Renal cortical epithelial cell (primary cell): ENCODE measurements at regions not wholly inside any gene's neighbourhood (a gene's known extent, or its start where the extent isn't known, plus 50 kb on each side); places are given as distances from the start of the nearest gene placed in this dataset.

Experiments
- DNase-seq: peaks from one replicate; pipeline ENCODE4 v3.0.0-alpha.2; 2011; ENCODE audit warnings: low read depth

DNA sequence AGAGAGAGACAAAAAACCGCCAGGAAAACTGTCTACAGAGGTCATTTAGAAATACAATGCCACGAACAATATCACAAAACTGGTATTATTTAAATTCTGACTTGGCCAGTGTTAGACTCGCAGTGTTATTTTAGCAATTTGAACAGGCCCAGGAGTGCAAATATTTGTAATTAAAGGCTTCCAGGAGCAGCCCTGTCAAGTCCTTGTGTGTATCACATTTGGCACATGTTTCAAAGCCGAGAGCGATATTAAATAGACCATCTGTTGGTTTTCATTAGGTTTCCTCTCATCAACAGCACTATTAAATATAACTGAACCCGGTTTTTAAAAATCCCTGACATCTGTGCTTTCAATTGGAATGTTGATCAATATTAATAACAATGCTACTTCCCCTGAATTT lies 656.9 kb downstream of the TSN start:
- no peak for DNase-seq

DNA sequence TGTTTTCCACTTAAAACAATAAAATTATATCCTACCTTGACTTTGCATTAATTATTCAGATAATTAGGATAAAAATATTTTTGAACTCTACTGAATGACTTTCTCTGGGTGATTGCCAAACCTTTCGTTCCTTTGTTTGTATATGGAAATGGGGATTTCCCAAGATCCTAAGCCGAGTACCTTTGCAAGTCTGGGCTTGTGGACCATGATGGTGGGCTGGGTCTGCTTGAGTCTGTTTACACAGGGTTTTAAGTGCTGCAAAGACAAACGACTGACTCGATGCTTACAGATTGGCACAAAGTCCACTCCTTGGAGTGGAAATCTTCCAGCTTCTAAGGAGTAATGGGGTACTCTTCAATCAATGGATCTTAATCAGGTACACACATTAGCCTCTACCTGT lies 659.5 kb downstream of the TSN start:
- peak; percentile 65 for DNase-seq

DNA sequence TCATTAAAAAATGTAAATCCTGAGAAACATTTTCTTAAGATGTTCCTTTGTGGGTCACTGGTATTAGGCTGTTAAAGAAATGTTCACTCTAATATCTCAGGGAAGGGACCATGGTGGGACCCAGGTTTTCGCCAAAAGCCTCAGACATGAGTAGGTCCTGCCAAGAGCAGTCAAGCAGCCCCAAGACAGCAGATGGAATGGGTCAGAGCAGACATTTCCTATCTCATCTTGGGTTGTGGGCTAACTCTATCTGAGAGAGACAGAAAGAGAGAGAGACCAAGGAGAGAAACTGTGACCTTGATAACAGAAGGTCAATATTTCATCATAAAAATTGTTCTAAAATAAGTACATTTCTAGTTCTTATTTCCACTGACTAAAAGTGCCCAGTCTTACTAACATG lies 661.7 kb downstream of the TSN start:
- no peak for DNase-seq

DNA sequence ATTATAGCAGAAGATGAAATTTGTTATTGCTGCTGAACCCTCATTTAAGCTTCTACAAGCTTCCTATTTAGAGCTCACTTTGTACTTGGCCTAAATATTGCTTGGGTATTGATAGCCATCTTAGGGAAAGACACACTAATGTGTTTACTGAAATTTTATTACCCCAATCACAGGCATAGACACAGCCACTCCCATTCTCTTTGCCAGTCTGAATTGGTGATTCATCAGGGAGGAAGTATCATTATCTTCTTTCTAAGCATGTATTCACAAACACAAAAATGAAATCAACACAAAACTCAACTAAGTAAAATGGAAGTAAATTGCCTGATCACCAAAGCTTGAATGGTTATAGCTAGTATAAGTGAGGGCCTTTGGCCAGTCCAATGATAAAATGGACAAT lies 666.3 kb downstream of the TSN start:
- DNase-seq, result no peak

DNA sequence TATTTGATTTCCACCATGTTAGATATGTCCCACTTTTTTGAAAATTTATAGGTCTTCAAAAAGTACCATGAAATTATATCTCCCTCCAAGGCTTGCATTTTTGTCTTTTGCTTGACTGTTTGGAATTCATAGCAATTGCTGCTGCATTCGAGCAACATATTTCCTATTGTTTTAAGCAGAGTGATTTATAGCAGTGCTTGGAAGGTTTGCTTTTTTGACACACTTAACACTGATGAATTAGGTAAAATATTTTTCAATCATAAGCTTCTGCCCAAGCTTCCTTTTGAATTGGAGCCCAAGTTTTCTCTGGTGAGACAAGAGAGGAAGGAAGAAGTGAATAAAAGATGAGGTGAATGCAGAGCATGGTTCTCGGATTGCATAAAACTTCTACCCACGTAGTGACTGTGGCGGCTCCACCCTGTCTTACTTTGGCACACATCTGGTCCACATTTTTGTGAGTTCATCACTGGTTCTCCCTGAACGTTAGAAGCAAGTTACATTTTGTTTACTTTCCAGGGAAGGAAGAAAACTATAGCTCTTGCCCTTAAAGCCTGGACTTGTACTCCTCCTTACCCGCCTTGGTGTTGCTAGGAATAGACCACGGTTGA lies 667.0 kb downstream of the TSN start:
- DNase-seq, result no peak

DNA sequence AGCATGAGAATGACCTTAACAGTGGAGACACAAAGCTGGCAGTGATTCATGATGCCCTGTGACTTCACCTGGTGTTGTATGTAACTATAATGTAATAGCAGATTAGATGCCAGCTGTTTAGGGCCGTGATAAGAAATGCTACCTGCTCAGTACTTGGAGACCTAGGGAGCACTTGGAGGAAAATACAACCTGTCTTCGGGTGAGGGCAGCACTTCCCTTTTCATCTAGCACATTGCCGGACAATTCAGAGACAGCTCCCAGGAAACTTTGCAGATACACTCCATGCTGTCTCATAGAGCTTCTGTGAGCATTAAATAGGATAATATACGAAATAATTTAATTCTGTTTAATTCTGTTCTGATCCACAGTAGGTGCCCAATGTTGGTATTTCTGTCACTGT lies 668.5 kb downstream of the TSN start:
- DNase-seq, result no peak

DNA sequence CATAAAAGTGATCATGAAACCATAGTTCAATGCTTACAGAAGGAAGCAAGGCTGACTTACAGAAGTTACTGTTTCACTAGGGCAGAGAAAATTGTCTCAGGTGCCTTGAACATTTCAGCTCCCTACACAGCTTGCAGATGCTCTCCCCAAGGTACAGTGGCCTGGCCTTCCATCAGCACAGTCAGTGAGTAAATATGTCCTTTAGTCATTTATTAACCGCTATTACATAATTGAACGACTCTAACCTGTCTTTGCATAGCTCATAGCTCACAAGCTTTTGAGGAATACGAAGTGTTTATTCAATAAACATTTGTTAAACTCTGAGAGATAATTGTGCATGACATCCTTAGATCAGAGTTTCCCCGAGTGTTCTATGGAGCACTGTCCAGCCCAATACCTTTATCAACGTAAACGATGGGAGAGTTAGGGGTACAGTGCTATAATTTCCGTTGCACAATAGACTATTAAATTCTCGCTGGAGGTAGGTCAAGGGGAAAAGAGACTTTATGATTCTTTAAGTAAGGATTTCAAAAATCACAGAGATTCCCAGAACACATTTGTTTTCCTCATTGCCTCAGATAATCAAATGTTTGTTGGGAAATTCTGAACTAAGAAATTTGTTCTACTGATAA lies 677.8 kb downstream of the TSN start:
- DNase-seq, result peak; percentile 95

DNA sequence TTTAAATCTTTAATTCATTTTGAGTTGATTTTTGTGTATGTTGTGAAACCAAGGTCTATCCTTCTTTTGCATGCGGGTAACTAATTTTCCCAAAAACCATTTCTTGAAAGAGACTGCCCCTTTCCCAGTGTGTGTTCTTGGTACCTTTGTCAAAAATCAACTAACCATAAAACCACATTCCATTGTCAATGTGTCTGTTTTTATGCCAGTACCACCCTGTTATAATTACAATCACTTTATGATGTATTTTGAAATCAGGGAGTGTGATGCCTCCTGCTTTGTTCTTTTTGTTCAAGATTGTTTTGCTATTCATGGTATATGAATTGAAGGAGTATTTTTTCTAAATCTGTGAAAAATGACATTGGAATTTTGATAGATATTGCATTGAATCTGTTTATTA lies 689.6 kb downstream of the TSN start:
- peak; percentile 74 for DNase-seq

DNA sequence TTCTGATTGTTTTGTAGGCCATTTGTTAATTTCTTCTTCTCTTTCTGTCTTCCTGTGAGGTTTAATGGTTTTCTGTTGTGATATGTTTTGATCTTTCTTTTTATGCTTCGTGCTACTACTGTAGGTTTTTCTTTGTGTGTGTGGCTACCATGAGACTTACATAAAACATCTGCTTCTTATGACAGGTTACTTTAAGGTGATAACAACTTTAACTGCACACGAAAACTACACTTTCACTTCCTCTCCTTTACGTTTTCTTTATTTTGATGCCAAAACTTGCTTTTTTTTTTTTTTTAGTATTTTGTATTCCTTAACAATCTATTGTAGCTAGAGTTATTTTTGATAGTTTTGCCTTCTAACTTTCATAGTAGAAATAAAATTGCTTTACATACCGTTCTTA lies 691.3 kb downstream of the TSN start:
- no peak for DNase-seq

DNA sequence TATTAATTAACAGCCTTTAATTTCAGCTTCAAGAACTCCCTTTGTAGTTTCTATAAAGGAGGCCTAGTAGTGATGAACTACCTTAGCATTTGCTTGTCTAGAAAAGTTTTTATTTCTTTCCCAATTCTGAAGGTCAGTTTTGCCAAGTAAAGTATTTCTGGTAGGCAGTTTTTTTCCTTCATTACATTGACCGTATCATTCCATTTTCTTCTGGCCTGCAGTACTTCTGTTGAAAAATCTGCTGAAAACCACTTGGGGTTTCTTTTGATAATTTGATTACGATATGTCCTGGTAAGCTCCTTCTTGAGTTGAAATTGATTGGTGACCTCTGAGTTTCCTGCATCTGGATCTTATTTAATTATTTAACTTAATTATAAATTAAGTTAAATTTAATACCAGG lies 691.8 kb downstream of the TSN start:
- DNase-seq, result no peak

DNA sequence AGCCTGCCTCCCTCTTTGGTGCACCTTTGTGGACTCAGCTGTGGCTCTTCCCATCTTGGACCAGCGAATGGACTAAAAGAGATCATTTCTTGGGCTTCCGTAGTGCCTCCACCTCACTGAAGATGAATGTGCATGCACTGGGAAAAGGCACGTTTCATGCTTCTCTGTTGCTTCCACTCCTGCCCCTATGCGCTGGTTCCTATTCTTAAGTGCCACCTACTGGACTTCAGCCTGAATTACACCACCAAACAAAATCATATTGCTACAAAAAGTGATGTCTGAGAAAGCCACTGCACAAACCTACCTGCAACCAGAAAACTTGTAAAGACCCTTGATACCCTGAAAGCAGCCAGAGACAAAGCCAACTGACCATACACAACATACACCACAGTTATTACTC lies 695.6 kb downstream of the TSN start:
- DNase-seq, result peak; percentile 27

DNA sequence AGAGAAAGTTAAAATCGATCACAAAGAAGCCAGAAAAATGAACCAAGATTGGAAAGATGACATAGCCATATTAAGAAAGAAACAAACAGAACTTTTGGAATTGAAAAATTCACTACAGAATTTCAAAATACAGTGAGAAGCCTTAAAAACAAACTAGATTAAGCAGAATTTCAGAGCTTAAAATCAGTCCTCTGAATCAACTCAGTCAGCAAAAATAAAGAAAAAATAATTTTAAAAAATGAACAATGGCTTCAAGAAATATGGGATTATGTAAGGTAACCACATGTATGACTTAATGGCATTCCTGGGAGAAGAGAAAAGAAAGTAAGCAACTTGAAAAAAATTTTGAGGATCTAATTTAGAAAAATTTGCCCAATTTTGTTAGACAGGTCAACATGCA lies 696.2 kb downstream of the TSN start:
- DNase-seq, result no peak

DNA sequence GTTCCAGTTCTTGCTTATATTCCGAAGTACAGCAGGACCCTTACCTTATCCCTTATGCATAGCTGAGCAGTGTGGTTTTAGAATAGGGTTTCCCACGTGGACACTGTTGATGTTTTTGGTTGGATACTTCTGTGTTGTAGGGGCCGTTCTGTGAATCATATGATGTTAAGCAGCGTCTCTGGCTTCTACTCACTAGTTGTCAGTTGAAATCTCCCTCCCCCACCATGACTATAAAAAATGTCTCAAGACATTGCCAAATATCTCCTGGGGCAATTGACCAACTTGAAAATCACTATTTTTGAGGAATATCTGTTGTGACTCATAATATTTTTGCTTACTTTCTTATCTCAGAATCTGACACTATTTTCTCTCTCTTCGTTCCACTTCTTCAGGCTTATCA lies 713.7 kb downstream of the TSN start:
- DNase-seq, result no peak

DNA sequence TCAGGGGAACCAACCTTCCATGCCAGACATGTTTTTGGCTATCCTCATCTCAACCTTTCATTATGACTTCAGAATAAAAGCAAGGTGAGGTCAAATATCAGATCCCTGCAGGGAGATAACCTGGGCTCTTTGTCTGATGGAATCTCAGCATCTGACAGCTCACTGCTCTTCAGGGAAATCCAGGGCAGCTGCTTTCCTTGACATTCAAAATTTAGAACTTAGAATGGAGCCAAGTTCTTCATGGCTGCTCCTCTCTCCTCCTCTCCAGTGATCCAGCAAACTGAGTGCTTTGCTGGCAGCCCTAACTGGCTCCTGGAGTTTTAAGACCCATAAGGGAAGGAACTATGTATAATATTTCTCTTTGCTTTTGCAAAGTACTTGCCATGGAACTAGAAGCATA lies 716.3 kb downstream of the TSN start:
- no peak for DNase-seq

DNA sequence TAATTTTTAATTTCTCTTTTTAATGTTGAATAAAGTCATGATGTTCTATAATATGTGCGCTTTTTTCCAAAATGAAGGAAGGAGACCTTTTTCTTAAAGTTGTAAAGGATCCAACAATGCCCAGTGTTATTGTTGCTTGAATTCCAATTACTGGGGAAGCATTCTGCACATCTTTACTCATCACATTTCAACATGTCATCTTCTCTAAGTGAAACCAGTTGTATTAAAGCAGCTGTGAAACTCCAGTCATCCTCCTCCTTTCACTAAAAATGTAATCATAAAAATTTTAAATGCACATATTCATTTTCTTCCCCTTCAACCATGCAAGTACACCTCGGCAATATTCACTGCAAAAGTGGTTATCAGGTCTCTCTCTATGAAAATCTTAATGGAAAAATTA lies 722.7 kb downstream of the TSN start:
- no peak for DNase-seq

DNA sequence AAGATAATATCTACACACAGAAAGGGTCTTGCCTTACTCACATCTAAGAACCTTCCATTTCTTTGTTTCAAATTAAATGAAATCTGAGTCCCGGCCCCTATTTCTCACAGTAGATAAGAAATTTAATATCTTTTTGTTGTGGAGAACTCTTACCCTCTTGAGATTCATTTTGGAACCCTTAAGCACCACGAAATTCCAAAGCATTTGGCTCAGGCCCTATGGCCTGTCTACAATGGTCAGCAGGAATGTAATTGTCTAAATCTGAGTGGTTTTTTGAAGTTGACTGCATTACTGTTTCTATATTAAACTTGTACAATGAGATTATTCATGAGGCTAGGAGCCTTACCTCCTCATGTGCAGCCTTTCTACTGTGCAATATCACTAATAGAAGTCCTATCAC lies 723.3 kb downstream of the TSN start:
- no peak for DNase-seq

DNA sequence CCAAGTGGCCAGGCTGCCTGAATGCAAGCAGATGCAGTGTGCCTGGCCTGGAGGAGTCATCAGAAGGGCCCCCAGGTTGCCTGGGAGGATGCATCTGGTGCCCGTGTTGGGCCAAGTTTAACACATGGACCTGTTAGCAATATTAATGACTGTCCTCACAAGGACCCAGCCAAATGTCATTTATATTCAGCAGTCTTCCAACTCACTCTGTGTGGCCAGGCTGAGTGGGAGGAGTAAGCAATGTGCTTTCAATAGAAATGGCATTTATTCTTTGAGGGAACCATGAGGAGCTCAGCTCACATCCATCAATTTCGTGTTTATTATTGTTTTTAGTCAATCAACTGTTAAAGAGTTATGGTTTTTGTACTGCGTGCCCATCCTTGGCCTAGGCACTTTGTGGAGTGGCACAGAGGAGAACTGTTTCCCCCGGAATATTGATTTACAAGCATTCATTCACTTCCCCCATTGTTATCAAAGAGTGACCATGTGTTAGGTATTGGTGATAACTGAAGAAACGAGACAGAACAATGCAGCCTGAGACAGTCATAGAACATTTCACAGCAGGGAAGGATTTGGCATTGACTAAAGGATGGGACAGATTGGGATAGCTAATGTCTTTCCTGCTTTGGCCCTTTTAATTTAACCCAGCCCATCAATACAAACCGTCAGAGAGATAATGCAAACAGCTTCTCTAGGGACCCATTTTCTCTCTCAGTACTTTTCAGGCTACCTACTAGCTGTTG lies 725.2 kb downstream of the TSN start:
- no peak for DNase-seq

DNA sequence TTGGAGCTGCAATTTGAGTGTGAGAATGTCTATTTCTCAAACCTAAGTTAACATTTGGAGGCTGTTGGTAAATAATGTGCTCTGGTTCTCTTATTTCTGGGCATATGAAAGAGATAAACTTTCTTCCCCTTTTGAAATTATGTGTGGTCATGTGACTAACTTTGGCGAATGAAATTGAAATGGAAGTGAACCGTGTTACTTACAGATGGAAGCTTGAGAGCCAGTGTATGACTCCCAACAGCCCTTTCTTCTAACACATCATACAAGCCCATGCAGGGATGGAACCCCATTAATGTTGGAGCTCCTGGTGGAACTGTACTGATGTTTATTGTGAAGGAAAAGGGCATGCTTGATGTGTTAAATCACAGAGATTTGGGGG lies 725.8 kb downstream of the TSN start:
- DNase-seq, result no peak

DNA sequence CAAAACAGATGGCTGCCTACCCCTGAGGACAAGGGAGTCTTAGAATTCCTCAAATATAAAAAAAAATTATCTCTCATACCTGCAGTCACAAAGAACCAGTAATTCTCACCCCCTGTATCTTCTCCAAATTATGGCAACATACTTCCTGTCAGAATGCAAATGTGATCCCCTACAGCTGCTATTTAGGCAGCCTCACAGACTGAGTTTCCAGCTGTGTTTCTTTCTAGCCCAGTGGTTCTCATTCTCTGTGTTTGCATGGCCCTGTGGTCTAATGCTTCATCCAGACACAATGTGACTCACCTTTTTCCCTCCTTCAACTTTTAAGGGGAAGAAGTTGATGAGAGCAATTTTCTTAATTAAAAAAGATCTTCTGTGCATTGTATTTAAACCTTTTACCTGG lies 726.3 kb downstream of the TSN start:
- peak; percentile 64 for DNase-seq

DNA sequence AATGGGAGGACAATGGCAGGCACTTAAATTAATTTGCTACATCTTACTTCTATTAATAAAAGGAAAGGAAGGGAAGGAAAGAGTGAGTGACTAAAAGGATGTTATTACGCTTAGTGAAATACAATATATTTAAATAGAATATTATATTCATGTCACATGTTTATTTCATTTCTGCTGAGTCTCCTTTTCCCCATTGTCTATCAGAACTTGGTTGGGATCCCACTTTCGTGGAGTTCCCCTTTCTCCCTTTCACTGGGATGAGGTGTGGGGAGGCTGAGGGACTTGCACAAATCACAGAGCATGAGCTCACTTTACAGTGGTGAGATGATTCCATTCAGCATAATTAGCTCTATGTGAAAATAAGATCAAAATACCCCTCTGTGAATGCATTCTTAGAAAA lies 730.6 kb downstream of the TSN start:
- DNase-seq, result no peak

DNA sequence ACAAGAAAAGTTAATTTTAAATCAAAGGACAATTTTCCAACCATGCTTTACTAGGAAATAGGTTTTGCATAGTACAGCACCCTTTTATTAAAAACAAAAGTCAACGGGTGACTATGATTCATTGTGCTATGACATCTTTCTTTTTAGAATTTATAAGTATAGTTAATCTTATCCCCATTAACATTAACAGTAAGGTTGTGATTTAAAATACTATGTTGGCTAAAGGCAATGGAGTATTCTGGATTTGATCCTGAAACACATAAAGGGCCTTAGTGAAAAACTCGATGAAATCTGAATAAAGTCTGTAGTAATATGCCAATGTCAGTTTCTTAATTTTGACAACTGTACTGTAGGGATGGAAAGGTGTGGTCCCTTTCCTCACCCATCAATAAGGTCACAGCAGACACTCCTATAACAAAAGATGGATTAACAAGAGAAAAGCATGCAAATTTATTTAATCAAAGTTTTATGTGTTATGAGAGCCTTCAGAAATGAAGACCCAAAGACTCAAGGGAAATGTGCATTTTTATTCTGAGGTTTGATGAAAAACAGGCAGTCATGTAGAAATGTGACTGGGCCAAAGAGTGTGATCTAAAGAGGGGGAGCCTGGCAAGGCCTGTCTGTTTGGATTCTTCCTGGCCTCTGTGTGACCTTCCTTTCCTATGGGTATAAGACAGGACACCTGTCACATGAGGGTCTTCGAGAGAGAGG lies 731.4 kb downstream of the TSN start:
- no peak for DNase-seq

DNA sequence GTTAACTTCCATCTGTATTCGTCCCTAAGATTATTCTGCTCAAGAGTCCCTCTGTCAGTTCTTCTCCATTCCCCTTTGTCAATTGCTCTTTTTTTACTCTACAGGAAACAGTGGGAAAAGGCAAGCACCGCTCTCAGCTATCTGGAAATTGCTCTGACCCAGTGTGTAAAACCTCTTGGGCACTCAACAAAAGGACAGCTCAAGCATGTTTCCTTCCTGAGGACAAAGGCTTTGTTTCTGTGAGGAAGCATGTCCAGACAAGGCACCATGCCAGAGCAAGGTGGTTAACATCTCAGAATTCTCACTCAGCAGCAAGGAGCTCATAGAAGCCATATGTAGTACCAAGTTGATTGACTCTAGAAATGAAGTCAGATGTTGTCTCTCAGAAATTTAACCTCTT lies 735.6 kb downstream of the TSN start:
- DNase-seq, result peak; percentile 54
